Body of pancreas (tissue), 4 donors: ENCODE measurements at regions not wholly inside any gene's neighbourhood (a gene's known extent, or its start where the extent isn't known, plus 50 kb on each side); places are given as distances from the start of the nearest gene placed in this dataset.
"Not testable (repeated sequence)": the region's sequence is repeated elsewhere in the genome, so short reads cannot be mapped to it uniquely, and the experiment has no call there.

Source experiments
- ATAC-seq: fragments of 150-250 bp; one replicate; pipeline ENCODE4 v1.9.1; 2016
- DNase-seq, 4 donors: peaks; one replicate each; pipeline ENCODE4 v3.0.0-alpha.2; 2019
- H3K27ac ChIP-seq, 4 donors: fragments of 200-600 bp; sonication (generic); 1 replicate in 3 of 4; 2 replicates in 1 of 4; pipeline versions ENCODE4 v1.5.1 to v1.6.1; 2016 to 2019; ENCODE audit warnings: mild to moderate bottlenecking in 1 of 4, mixed read lengths in 1 of 4, moderate library complexity in 1 of 4
- H3K27me3 ChIP-seq, 2 donors: fragments of 200-600 bp; sonication (generic); one replicate each; pipeline ENCODE4 v1.6.0; 2016; ENCODE audit warnings: mild to moderate bottlenecking in 1 of 2
- H3K36me3 ChIP-seq, 2 donors: fragments of 200-600 bp; sonication (generic); replicated peaks in 1 of 2; 2 replicates each; pipeline ENCODE4 v1.5.1; 2016; ENCODE audit warnings: low read depth in 2 of 2; ENCODE audit not compliant: insufficient read depth in 1 of 2
- H3K4me1 ChIP-seq: fragments of 200-600 bp; sonication (generic); one replicate; pipeline ENCODE4 v1.6.0; 2016
- H3K4me3 ChIP-seq, 2 donors: fragments of 200-600 bp; sonication (generic); 1 replicate in 1 of 2; 2 replicates in 1 of 2; pipeline ENCODE4 v1.5.1; 2016 to 2019
- H3K9me3 ChIP-seq, 3 donors: fragments of 200-600 bp; sonication (generic); 1 replicate in 2 of 3; 2 replicates in 1 of 3; pipeline ENCODE4 v1.5.1; 2016
- POLR2A ChIP-seq, 3 donors: fragments of 450-650 bp; IDR thresholded peaks; one replicate each; pipeline ENCODE4 v1.6.1; 2016; ENCODE audit warnings: antibody characterized with exemption in 3 of 3, mild to moderate bottlenecking in 2 of 3
- WGBS, 2 donors: methylation state at CpG; one replicate each; pipeline ENCODE4 v1.1.5; 2017; 5-methylcytosine and 5-hydroxymethylcytosine counted together
- intact Hi-C: fragments of 100-400 bp; cut with DNase I; formaldehyde crosslinking; loops from one replicate; pipeline ENCODE4 v1.15.1; 2023
- TF ChIP-seq, protein P1 (sequence below), 7 experiments: fragments of 450-650 bp in 4 of 7; fragments of 200-600 bp in 3 of 7; sonication (generic) in 3 of 7; IDR thresholded peaks; one replicate each; pipeline ENCODE4 v1.5.1; 2016 to 2019; ENCODE audit warnings: antibody characterized with exemption in 7 of 7

- no peak for ATAC-seq
- Histone ChIP-seq H3K27ac (no peak overlapping the region), H3K27me3 (no peaks in the 10 kb centered on the region), H3K4me3 (no peak overlapping the region), H3K4me1 (no peaks in the 10 kb centered on the region), H3K36me3 (no peaks in the 10 kb centered on the region), H3K9me3 (no peaks in the 10 kb centered on the region)
- intact Hi-C loops, result no loop called here
- TF ChIP-seq POLR2A (IDR thresholded peaks at IDR 0.05), result no peak
- TF ChIP-seq, protein P1, sequence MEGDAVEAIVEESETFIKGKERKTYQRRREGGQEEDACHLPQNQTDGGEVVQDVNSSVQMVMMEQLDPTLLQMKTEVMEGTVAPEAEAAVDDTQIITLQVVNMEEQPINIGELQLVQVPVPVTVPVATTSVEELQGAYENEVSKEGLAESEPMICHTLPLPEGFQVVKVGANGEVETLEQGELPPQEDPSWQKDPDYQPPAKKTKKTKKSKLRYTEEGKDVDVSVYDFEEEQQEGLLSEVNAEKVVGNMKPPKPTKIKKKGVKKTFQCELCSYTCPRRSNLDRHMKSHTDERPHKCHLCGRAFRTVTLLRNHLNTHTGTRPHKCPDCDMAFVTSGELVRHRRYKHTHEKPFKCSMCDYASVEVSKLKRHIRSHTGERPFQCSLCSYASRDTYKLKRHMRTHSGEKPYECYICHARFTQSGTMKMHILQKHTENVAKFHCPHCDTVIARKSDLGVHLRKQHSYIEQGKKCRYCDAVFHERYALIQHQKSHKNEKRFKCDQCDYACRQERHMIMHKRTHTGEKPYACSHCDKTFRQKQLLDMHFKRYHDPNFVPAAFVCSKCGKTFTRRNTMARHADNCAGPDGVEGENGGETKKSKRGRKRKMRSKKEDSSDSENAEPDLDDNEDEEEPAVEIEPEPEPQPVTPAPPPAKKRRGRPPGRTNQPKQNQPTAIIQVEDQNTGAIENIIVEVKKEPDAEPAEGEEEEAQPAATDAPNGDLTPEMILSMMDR (IDR thresholded peaks at IDR 0.05), result no peak
- WGBS, 2 donors, result 69 to 70% methylated on average over 8 of the region's 8 CpGs
- no peak for DNase-seq
Observed at GRCh38 chr2:194464964-194465638, 1191.9 kb upstream of the SLC39A10 start.

DNA sequence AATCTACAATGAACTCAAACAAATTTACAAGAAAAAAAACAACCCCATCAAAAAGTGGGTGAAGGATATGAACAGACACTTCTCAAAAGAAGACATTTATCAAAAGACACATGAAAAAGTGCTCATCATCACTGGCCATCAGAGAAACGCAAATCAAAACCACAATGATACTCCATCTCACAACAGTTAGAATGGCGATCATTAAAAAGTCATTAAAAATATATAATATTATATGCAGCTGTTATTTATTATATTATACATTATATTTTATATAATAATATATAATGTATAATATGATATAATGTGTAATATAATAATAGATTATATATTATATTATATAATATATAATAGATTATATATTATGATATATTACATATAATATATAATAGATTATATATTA, 1194.1 kb upstream of the SLC39A10 start:
- intact Hi-C loops, H3K27ac ChIP-seq, DNase-seq, H3K9me3 ChIP-seq, H3K4me1 ChIP-seq, H3K4me3 ChIP-seq, H3K27me3 ChIP-seq, ATAC-seq, H3K36me3 ChIP-seq: not testable (repeated sequence)
- 49 to 50% methylated on average over 2 of the region's 2 CpGs for WGBS, 2 donors

- 12 to 17% methylated on average over 2 of the region's 2 CpGs for WGBS, 2 donors
- Histone ChIP-seq H3K27me3 (no peaks in the 10 kb centered on the region), H3K36me3 (no peaks in the 10 kb centered on the region), H3K27ac (no peak overlapping the region), H3K9me3 (no peaks in the 10 kb centered on the region), H3K4me1 (no peaks in the 10 kb centered on the region), H3K4me3 (no peak overlapping the region)
- ATAC-seq (no peak), DNase-seq (no peak)
- intact Hi-C loops, result no loop called here
- TF ChIP-seq POLR2A (IDR thresholded peaks at IDR 0.05), result no peak
- TF ChIP-seq, protein P1 (IDR thresholded peaks at IDR 0.05), result no peak
Observed at GRCh38 chr2:194455358-194455757, 1201.7 kb upstream of the SLC39A10 start.

GRCh38 chr2:194452504-194452903, 1204.5 kb upstream of the SLC39A10 start:
- Histone ChIP-seq H3K9me3 (no peaks in the 10 kb centered on the region), H3K27me3 (no peaks in the 10 kb centered on the region), H3K4me3 (no peak overlapping the region), H3K36me3 (no peaks in the 10 kb centered on the region), H3K27ac (no peak overlapping the region), H3K4me1 (no peaks in the 10 kb centered on the region)
- WGBS, 2 donors, result 52 to 58% methylated on average over 5 of the region's 5 CpGs
- intact Hi-C loops, result no loop called here
- ATAC-seq (no peak), DNase-seq (no peak)
- TF ChIP-seq POLR2A (IDR thresholded peaks at IDR 0.05), result no peak
- TF ChIP-seq, protein P1 (IDR thresholded peaks at IDR 0.05), result no peak

- H3K9me3 ChIP-seq, result no peaks in the 10 kb centered on the region
- DNase-seq, result no peak
- no peak for ATAC-seq
- WGBS, 2 donors, result 51 to 66% methylated on average over 2 of the region's 2 CpGs
- H3K4me3 ChIP-seq, result no peak overlapping the region
- H3K27me3 ChIP-seq, result no peaks in the 10 kb centered on the region
- no peak overlapping the region for H3K27ac ChIP-seq
- TF ChIP-seq POLR2A (IDR thresholded peaks at IDR 0.05), result no peak
- TF ChIP-seq, protein P1 (IDR thresholded peaks at IDR 0.05), result no peak
- H3K36me3 ChIP-seq, result no peaks in the 10 kb centered on the region
- intact Hi-C loops, result no loop called here
- H3K4me1 ChIP-seq, result no peaks in the 10 kb centered on the region
Observed at GRCh38 chr2:194445226-194445625, 1211.8 kb upstream of the SLC39A10 start.
